Prostate gland (tissue), 2 donors: ENCODE measurements at regions not wholly inside any gene's neighbourhood (a gene's known extent, or its start where the extent isn't known, plus 50 kb on each side); places are given as distances from the start of the nearest gene placed in this dataset.

Experiments used
- DNase-seq: peaks from one replicate; pipeline ENCODE4 v3.0.0-alpha.2; 2019; ENCODE audit warnings: low spot score
- H3K27ac ChIP-seq, 2 donors: fragments of 200-600 bp; sonication (generic); 2 replicates each; pipeline ENCODE4 v1.5.1; 2017 to 2019
- H3K27me3 ChIP-seq: fragments of 200-600 bp; sonication (generic); replicated peaks from 2 replicates; pipeline ENCODE4 v1.5.1; 2019; ENCODE audit not compliant: insufficient read depth
- H3K36me3 ChIP-seq, 2 donors: fragments of 200-600 bp; sonication (generic); 1 replicate in 1 of 2; 2 replicates in 1 of 2; pipeline versions ENCODE4 v1.5.1 to v1.8.1; 2017 to 2019
- H3K4me1 ChIP-seq: fragments of 200-600 bp; sonication (generic); replicated peaks from 2 replicates; pipeline ENCODE4 v1.5.1; 2019
- H3K4me3 ChIP-seq, 2 donors: fragments of 200-600 bp; sonication (generic); 2 replicates each; pipeline ENCODE4 v1.5.1; 2017 to 2019
- H3K9me3 ChIP-seq: fragments of 200-600 bp; sonication (generic); 2 replicates; pipeline ENCODE4 v1.5.1; 2017
- POLR2A ChIP-seq: fragments of 450-650 bp; IDR thresholded peaks from one replicate; pipeline ENCODE4 v1.6.1; 2016; ENCODE audit warnings: antibody characterized with exemption, mild to moderate bottlenecking
- POLR2AphosphoS5 ChIP-seq: sonication (generic); formaldehyde crosslinking; IDR thresholded peaks from one replicate; pipeline ENCODE4 v1.6.1; 2017; ENCODE audit warnings: antibody characterized with exemption
- WGBS: methylation state at CpG from one replicate; pipeline ENCODE4 v1.1.5; 2018; 5-methylcytosine and 5-hydroxymethylcytosine counted together
- intact Hi-C: fragments of 100-400 bp; cut with DNase I; formaldehyde crosslinking; loops from one replicate; pipeline ENCODE4 v1.14.2; 2022
- TF ChIP-seq, protein P1 (sequence below), 4 experiments: fragments of 200-600 bp in 2 of 4; fragments of 450-650 bp in 2 of 4; sonication (generic) in 2 of 4; IDR thresholded peaks; 1 replicate in 3 of 4; 2 replicates in 1 of 4; pipeline ENCODE4 v1.5.1; 2016 to 2019; ENCODE audit warnings: antibody characterized with exemption in 4 of 4, mild to moderate bottlenecking in 2 of 4, moderate library complexity in 2 of 4

DNA sequence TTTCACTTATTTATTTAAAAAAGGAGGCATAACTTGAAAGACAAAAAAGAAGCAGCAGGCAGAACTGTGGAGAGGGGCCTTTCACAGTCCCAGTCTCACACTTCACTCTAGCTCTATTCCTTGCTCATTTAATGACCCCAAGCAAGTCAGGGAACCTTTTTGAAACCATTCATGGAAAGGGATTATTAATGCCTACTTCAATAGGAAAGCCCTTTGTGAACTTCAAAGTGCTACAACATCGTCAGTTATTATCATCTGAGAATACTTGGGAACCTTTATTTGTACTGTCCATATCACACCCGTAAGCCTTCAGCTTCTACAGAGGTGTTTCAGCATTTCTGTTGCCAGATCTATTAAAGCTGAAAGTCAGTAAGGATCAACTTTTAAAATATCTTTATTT lies 320.2 kb downstream of the TMEM161B start:
- Histone ChIP-seq H3K27me3 (no peaks in the 10 kb centered on the region), H3K4me3 (no peak overlapping the region), H3K9me3 (no peaks in the 10 kb centered on the region), H3K36me3 (no peaks in the 10 kb centered on the region), H3K27ac (no peak overlapping the region), H3K4me1 (no peaks in the 10 kb centered on the region)
- intact Hi-C loops, result no loop called here
- no peak for DNase-seq
- TF ChIP-seq POLR2A (no peak), POLR2AphosphoS5 (no peak)
- TF ChIP-seq, protein P1, sequence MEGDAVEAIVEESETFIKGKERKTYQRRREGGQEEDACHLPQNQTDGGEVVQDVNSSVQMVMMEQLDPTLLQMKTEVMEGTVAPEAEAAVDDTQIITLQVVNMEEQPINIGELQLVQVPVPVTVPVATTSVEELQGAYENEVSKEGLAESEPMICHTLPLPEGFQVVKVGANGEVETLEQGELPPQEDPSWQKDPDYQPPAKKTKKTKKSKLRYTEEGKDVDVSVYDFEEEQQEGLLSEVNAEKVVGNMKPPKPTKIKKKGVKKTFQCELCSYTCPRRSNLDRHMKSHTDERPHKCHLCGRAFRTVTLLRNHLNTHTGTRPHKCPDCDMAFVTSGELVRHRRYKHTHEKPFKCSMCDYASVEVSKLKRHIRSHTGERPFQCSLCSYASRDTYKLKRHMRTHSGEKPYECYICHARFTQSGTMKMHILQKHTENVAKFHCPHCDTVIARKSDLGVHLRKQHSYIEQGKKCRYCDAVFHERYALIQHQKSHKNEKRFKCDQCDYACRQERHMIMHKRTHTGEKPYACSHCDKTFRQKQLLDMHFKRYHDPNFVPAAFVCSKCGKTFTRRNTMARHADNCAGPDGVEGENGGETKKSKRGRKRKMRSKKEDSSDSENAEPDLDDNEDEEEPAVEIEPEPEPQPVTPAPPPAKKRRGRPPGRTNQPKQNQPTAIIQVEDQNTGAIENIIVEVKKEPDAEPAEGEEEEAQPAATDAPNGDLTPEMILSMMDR (IDR thresholded peaks at IDR 0.05), result no peak
- 77% methylated on average over 2 of the region's 2 CpGs for WGBS

DNA sequence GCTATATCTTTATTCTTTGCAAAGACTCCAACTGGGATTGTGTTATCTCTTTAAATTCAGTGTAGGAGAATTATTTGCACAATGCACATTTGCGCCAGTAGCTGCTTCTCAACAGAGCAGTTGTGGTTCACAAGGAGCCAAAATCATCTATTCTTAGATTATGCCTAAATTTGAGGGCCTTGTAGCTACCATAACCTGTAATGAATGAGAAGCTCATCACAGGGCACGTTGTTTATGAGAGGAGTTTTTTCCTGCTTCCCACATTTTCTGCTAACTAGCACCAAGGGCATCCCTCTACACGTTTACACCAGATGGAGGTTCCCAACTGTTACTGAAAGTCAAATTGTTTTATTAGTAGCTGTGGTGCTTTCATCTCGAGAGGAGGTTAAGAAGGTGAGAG lies 322.4 kb downstream of the TMEM161B start:
- intact Hi-C loops, result no loop called here
- Histone ChIP-seq H3K4me1 (no peaks in the 10 kb centered on the region), H3K4me3 (no peak overlapping the region), H3K9me3 (no peaks in the 10 kb centered on the region), H3K27me3 (no peaks in the 10 kb centered on the region), H3K27ac (no peak overlapping the region), H3K36me3 (no peaks in the 10 kb centered on the region)
- DNase-seq, result no peak
- WGBS, result 38% methylated on average over 4 of the region's 4 CpGs
- TF ChIP-seq POLR2A (no peak), POLR2AphosphoS5 (no peak)
- TF ChIP-seq, protein P1 (IDR thresholded peaks at IDR 0.05), result no peak

DNA sequence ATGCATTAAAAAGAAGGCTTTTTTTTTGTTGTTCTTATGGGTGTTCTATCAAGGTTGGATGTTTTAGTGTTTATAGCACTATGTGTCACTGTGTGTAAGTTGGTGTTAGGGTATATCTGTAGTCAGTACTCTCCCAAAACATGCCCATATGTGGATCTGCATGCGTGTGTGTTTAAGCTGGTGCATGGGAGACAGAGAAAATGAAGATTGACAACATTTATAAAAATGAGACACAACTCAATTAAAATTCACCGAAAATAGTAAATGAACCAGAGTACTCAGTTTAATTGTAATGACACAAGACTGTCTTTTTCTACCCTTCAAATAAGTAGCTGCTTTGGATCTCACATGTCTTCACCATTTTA lies 323.4 kb downstream of the TMEM161B start:
- intact Hi-C loops, result no loop called here
- H3K4me1 ChIP-seq, result no peaks in the 10 kb centered on the region
- no peak for DNase-seq
- H3K4me3 ChIP-seq, result no peak overlapping the region
- 92% methylated on average over 2 of the region's 2 CpGs for WGBS
- no peaks in the 10 kb centered on the region for H3K36me3 ChIP-seq
- H3K27me3 ChIP-seq, result no peaks in the 10 kb centered on the region
- TF ChIP-seq POLR2A, result no peak
- TF ChIP-seq, protein P1 (IDR thresholded peaks at IDR 0.05), result no peak
- no peak for TF ChIP-seq POLR2AphosphoS5
- H3K27ac ChIP-seq, result no peak overlapping the region
- no peaks in the 10 kb centered on the region for H3K9me3 ChIP-seq

DNA sequence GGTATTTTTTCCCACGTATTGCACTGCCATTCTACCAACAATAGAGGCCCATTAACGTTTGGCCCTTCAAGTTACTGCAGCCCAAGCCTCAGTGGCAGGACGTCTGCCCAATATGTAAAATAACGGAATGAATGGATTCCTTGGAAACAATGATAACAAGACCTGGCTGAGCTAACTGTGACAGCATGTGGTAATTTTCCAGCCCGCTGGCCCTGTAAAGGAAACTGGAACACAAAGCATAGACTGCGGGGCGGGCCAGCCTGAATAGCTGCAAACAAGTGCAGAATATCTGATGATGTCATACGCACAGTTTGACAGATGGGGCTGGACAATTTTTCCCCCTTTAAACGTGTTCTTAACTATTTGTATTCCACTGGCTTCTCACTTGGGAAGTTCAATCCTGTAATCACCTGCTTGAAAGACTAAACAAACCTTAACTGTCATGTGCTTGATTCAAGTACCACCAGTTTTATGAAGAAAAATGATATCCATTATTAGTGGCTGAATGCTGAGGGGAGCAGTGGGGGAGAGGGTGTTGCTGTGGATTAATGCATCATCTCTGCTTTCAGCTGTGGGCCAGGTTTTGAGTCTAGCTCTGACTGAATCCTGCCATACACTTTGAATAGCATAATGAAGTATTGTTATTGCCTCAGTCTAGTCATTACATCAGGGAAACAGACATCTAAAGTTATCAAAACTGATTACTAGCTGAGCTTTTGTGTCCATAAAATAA lies 323.9 kb downstream of the TMEM161B start:
- WGBS, result 21% methylated on average over 9 of the region's 9 CpGs
- no peaks in the 10 kb centered on the region for H3K9me3 ChIP-seq
- no peak overlapping the region for H3K4me3 ChIP-seq
- H3K4me1 ChIP-seq, result no peaks in the 10 kb centered on the region
- no peaks in the 10 kb centered on the region for H3K36me3 ChIP-seq
- H3K27ac ChIP-seq, result no peak overlapping the region
- DNase-seq, result no peak
- no peaks in the 10 kb centered on the region for H3K27me3 ChIP-seq
- TF ChIP-seq POLR2AphosphoS5, result no peak
- TF ChIP-seq, protein P1 (IDR thresholded peaks at IDR 0.05), result no peak
- TF ChIP-seq POLR2A, result no peak
- intact Hi-C loops, result no loop called here

DNA sequence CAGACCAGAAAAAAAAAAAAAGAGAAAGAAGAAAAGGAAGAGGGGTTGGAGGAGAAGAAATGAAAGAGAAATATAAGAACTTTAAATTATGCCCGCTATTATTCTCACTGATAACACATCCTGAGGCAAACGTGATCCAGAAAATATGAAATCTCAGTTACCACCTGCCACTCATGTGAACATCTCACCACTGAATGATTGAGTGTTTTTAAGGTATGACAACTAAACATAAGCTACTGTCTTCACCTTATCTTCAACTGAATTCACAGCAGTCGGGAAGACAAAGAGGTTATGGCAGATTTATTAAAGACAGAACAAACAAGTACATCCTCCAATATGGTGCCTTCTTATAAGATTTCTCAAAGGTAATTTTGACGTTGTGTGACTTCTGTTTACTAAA lies 327.9 kb downstream of the TMEM161B start:
- Histone ChIP-seq H3K27me3 (no peaks in the 10 kb centered on the region), H3K9me3 (no peaks in the 10 kb centered on the region), H3K4me3 (no peak overlapping the region), H3K36me3 (no peaks in the 10 kb centered on the region), H3K4me1 (no peaks in the 10 kb centered on the region), H3K27ac (no peak overlapping the region)
- DNase-seq, result no peak
- intact Hi-C loops, result no loop called here
- TF ChIP-seq POLR2AphosphoS5 (no peak), POLR2A (no peak)
- TF ChIP-seq, protein P1 (IDR thresholded peaks at IDR 0.05), result no peak
- 51% methylated on average over 4 of the region's 4 CpGs for WGBS
